Thyroid gland (tissue), 4 donors: ENCODE measurements at regions not wholly inside any gene's neighbourhood (a gene's known extent, or its start where the extent isn't known, plus 50 kb on each side); places are given as distances from the start of the nearest gene placed in this dataset.
A peak's percentile ranks its signal among the peaks of the same experiment; 100 is the strongest.

Experiments
- CTCF ChIP-seq, 6 experiments: fragments of 200-600 bp in 3 of 6; fragments of 450-650 bp in 3 of 6; sonication (generic) in 3 of 6; IDR thresholded peaks; one replicate each; pipeline ENCODE4 v1.5.1; 2016 to 2019; ENCODE audit warnings: antibody characterized with exemption in 6 of 6, mild to moderate bottlenecking in 2 of 6, inconsistent platforms in 1 of 6, moderate library complexity in 1 of 6
- POLR2A ChIP-seq, 2 donors: fragments of 450-650 bp; IDR thresholded peaks; one replicate each; pipeline ENCODE4 v1.6.1; 2017; ENCODE audit warnings: antibody characterized with exemption in 2 of 2, mild to moderate bottlenecking in 2 of 2, moderate library complexity in 1 of 2

- TF ChIP-seq CTCF (IDR thresholded peaks at IDR 0.05) = no peak
- peak in 1 of 2 donors; percentile 44 for TF ChIP-seq POLR2A (IDR thresholded peaks at IDR 0.05)
Observed at GRCh38 chr14:76957224-76957891, 71.2 kb downstream of the IRF2BPL start.
